HCT116 (cell line): ENCODE measurements at regions not wholly inside any gene's neighbourhood (a gene's known extent, or its start where the extent isn't known, plus 50 kb on each side); places are given as distances from the start of the nearest gene placed in this dataset.

Experiments
- ATAC-seq: fragments of 200-7000 bp; cut with Tn5 transposase; 2 replicates; pipeline ENCODE4 v1.9.1; 2020; ENCODE audit warnings: mild to moderate bottlenecking, moderate library complexity
- BruUV-seq: library from RNA; stranded (reverse); fragments of 400-500 nt; replicated peaks from 2 replicates; lab custom pipeline; 2021; lab: Mats Ljungman, UMichigan
- CTCF ChIA-PET: fragments of 300-600 bp; sonication (Branson Sonifier 250); formaldehyde crosslinking; loops from one replicate; lab custom pipeline; 2021; ENCODE audit warnings: antibody characterized with exemption; lab: Charles Lee
- POLR2A ChIA-PET: fragments of 300-600, 350-600 bp; sonication (Branson Sonifier 250); formaldehyde crosslinking; loops from one replicate; lab custom pipeline; 2021; ENCODE audit warnings: antibody characterized with exemption; lab: Charles Lee
- RAD21 ChIA-PET, 2 experiments: fragments of 300-600 bp; sonication (Branson Sonifier 250); formaldehyde crosslinking; loops; one replicate each; lab custom pipeline; 2023; ENCODE audit warnings: low total read pairs in 2 of 2; ENCODE audit not compliant: uncharacterized antibody in 2 of 2, unreplicated experiment in 2 of 2, low non-redundant PET in 1 of 2; lab: Charles Lee
- DNase-seq: peaks from one replicate; pipeline ENCODE4 v3.0.0-alpha.2; 2010; ENCODE audit warnings: low read depth, low spot score
- H2AFZ ChIP-seq: fragments of 200-600 bp; shearing (Covaris generic), sonication (generic); 2 replicates; pipeline ENCODE4 v1.6.1; 2017; ENCODE audit warnings: low read depth, mixed run types, mixed read lengths, antibody characterized with exemption, low read length; ENCODE audit not compliant: poor library complexity, severe bottlenecking
- H3K27ac ChIP-seq: 2 replicates; pipeline ENCODE4 v1.5.1; 2012; ENCODE audit warnings: low read depth, low read length
- H3K27me3 ChIP-seq: fragments of 200-600 bp; sonication (generic); 2 replicates; pipeline ENCODE4 v1.6.1; 2016; ENCODE audit warnings: mixed run types, low read length, mixed read lengths; ENCODE audit not compliant: insufficient read depth
- H3K36me3 ChIP-seq, 2 experiments: fragments of 200-500 bp in 1 of 2; fragments of 200-600 bp in 1 of 2; sonication (Bioruptor generic) in 1 of 2; sonication (generic) in 1 of 2; 2 replicates each; pipeline versions ENCODE4 v1.5.1 to v1.6.1; 2014 to 2016; ENCODE audit warnings: low read length in 2 of 2, inconsistent platforms in 1 of 2, mixed read lengths in 1 of 2, mixed run types in 1 of 2; ENCODE audit not compliant: insufficient read depth in 2 of 2, control insufficient read depth in 1 of 2
- H3K4me1 ChIP-seq, 2 experiments: fragments of 200-600 bp in 1 of 2; sonication (generic) in 1 of 2; 2 replicates each; pipeline versions ENCODE4 v1.5.1 to v1.6.1; 2012 to 2017; ENCODE audit warnings: low read length in 2 of 2, inconsistent platforms in 1 of 2, mild to moderate bottlenecking in 1 of 2, mixed read lengths in 1 of 2, mixed run types in 1 of 2, moderate library complexity in 1 of 2; ENCODE audit not compliant: insufficient read depth in 2 of 2, control insufficient read depth in 1 of 2
- H3K4me2 ChIP-seq: fragments of 200-600 bp; sonication (generic); 2 replicates; pipeline ENCODE4 v1.6.1; 2017; ENCODE audit warnings: mixed run types, low read length, mixed read lengths
- H3K4me3 ChIP-seq, 2 experiments: fragments of 200-600 bp in 1 of 2; sonication (generic) in 1 of 2; replicated peaks in 1 of 2; 2 replicates each; pipeline ENCODE4 v1.5.1; 2011 to 2016; ENCODE audit warnings: low read length in 2 of 2, control low read depth in 1 of 2, low read depth in 1 of 2, mild to moderate bottlenecking in 1 of 2, mixed read lengths in 1 of 2, mixed run types in 1 of 2
- H3K79me2 ChIP-seq: fragments of 200-600 bp; sonication (generic); 2 replicates; pipeline ENCODE4 v1.6.1; 2017; ENCODE audit warnings: mild to moderate bottlenecking, mixed run types, low read length, moderate library complexity, mixed read lengths; ENCODE audit not compliant: insufficient read depth
- H3K9ac ChIP-seq: fragments of 200-600 bp; sonication (generic); 2 replicates; pipeline ENCODE4 v1.6.1; 2016; ENCODE audit warnings: low read length, mixed read lengths
- H3K9me2 ChIP-seq: fragments of 200-600 bp; sonication (generic), shearing (Covaris generic); 2 replicates; pipeline ENCODE4 v1.6.1; 2017; ENCODE audit warnings: mixed run types, mild to moderate bottlenecking, moderate library complexity; ENCODE audit not compliant: insufficient read depth
- H3K9me3 ChIP-seq, 2 experiments: fragments of 200-500 bp in 1 of 2; fragments of 200-600 bp in 1 of 2; sonication (Bioruptor generic) in 1 of 2; sonication (generic) in 1 of 2; 2 replicates each; pipeline ENCODE4 v1.6.1; 2014 to 2017; ENCODE audit warnings: low read length in 2 of 2, mixed read lengths in 2 of 2, inconsistent platforms in 1 of 2, low read depth in 1 of 2, mild to moderate bottlenecking in 1 of 2, mixed run types in 1 of 2, moderate library complexity in 1 of 2; ENCODE audit not compliant: control insufficient read depth in 1 of 2, insufficient read depth in 1 of 2
- H4K20me1 ChIP-seq: fragments of 200-600 bp; sonication (generic), shearing (Covaris generic); 2 replicates; pipeline ENCODE4 v1.6.1; 2017; ENCODE audit warnings: mixed run types, mild to moderate bottlenecking, moderate library complexity; ENCODE audit not compliant: insufficient read depth
- CEBPB ChIP-seq: IDR thresholded peaks from 2 replicates; pipeline ENCODE4 v1.6.1; 2012; ENCODE audit warnings: low read depth
- EGR1 ChIP-seq: IDR thresholded peaks from 2 replicates; pipeline ENCODE4 v1.6.1; 2012; ENCODE audit warnings: low read depth
- ELF1 ChIP-seq: IDR thresholded peaks from 2 replicates; pipeline ENCODE4 v1.6.1; 2012; ENCODE audit warnings: low read depth, borderline replicate concordance
- JUND ChIP-seq: IDR thresholded peaks from 2 replicates; pipeline ENCODE4 v1.6.1; 2012
- POLR2A ChIP-seq: IDR thresholded peaks from 2 replicates; pipeline ENCODE4 v1.7.0; 2011; ENCODE audit warnings: borderline replicate concordance; ENCODE audit not compliant: insufficient read depth, insufficient read length; ENCODE audit errors: extremely low read depth
- RAD21 ChIP-seq: IDR thresholded peaks from 2 replicates; pipeline ENCODE4 v1.6.1; 2012; ENCODE audit warnings: low read depth, mild to moderate bottlenecking
- SP1 ChIP-seq: IDR thresholded peaks from 2 replicates; pipeline ENCODE4 v1.6.1; 2012; ENCODE audit warnings: low read depth
- SRF ChIP-seq: IDR thresholded peaks from 2 replicates; pipeline ENCODE4 v1.6.1; 2012; ENCODE audit warnings: low read depth
- TCF7L2 ChIP-seq: IDR thresholded peaks from 2 replicates; pipeline ENCODE4 v1.7.0; 2011; ENCODE audit warnings: borderline replicate concordance, inconsistent platforms; ENCODE audit not compliant: insufficient read depth, insufficient read length; ENCODE audit errors: extremely low read depth
- YY1 ChIP-seq: IDR thresholded peaks from 2 replicates; pipeline ENCODE4 v1.6.1; 2011; ENCODE audit warnings: low read length, low read depth, moderate library complexity, mild to moderate bottlenecking; ENCODE audit not compliant: insufficient replicate concordance; ENCODE audit errors: extremely low read depth
- ZFX ChIP-seq: fragments of 450-650 bp; IDR thresholded peaks from 2 replicates; pipeline ENCODE4 v1.6.1; 2017
- ZNF274 ChIP-seq: fragments of 200-500 bp; sonication (Bioruptor generic); IDR thresholded peaks from 2 replicates; pipeline ENCODE4 v1.6.1; 2014; ENCODE audit warnings: mild to moderate bottlenecking, low read depth, low read length, inconsistent platforms
- intact Hi-C: fragments of 100-400 bp; cut with micrococcal nuclease; formaldehyde crosslinking; loops from 2 replicates; pipeline ENCODE4 v1.10.0; 2022
- TF ChIP-seq, protein P1 (sequence below): IDR thresholded peaks from 2 replicates; pipeline ENCODE4 v1.6.1; 2011; ENCODE audit warnings: mild to moderate bottlenecking, low read length, moderate library complexity; ENCODE audit not compliant: insufficient replicate concordance; ENCODE audit errors: extremely low read depth
- TF ChIP-seq, protein P2 (sequence below): IDR thresholded peaks from 2 replicates; pipeline ENCODE4 v1.6.1; 2012
- TF ChIP-seq, protein P3 (sequence below), 3 experiments: fragments of 200-600 bp in 1 of 3; sonication (generic) in 1 of 3; IDR thresholded peaks in 2 of 3; conservative IDR thresholded peaks in 1 of 3; 2 replicates each; pipeline ENCODE4 v1.5.1; 2012 to 2017; ENCODE audit warnings: low read depth in 2 of 3, low read length in 2 of 3, antibody characterized with exemption in 1 of 3, borderline replicate concordance in 1 of 3, control low read depth in 1 of 3, mild to moderate bottlenecking in 1 of 3, mixed read lengths in 1 of 3, mixed run types in 1 of 3, moderate library complexity in 1 of 3; ENCODE audit not compliant: insufficient read depth in 1 of 3
- TF ChIP-seq, protein P4 (sequence below): IDR thresholded peaks from 2 replicates; pipeline ENCODE4 v1.6.1; 2012

DNA sequence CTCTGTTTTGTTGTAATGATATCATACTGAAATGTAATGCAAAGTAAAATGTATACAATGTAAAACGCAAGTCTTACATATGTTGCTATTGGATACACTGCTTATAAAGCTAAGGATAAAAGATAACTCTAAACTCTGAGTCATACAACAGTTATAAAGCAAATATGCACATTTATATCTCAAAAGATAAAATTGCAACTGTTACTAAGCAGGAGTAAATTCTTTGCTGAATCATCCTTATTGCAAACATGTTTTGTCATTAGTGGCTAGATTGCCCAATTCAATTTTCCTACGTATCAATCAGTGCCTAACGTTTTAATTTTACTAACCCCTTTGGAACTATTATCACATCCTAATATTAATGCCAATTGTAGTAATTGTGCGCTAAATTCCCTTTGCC, 762.9 kb downstream of the LTN1 start:
- Histone ChIP-seq H3K9ac (no peak overlapping the region), H3K4me3 (no peak overlapping the region), H3K4me2 (no peak overlapping the region), H3K9me3 (peaks cover 8 to 18% of the 10 kb centered on the region in 2 experiments; a peak in 3 of 4 replicates), H3K27me3 (no peaks in the 10 kb centered on the region), H3K9me2 (no peaks in the 10 kb centered on the region), H3K79me2 (no peaks in the 10 kb centered on the region), H4K20me1 (no peaks in the 10 kb centered on the region), H3K4me1 (no peaks in the 10 kb centered on the region), H3K27ac (no peak overlapping the region), H2AFZ (no peak overlapping the region), H3K36me3 (no peaks in the 10 kb centered on the region)
- CTCF ChIA-PET: no interaction called here
- no TSS peak for BruUV-seq
- intact Hi-C loops: no loop called here
- RAD21 ChIA-PET: no interaction called here
- POLR2A ChIA-PET: no interaction called here
- no peak for DNase-seq
- no peak for ATAC-seq
- TF ChIP-seq ELF1: no peak
- no peak for TF ChIP-seq RAD21
- no peak for TF ChIP-seq ZNF274
- TF ChIP-seq SP1: no peak
- no peak for TF ChIP-seq JUND
- TF ChIP-seq YY1: no peak
- TF ChIP-seq EGR1: no peak
- TF ChIP-seq ZFX: no peak
- TF ChIP-seq SRF: no peak
- TF ChIP-seq, protein P1, sequence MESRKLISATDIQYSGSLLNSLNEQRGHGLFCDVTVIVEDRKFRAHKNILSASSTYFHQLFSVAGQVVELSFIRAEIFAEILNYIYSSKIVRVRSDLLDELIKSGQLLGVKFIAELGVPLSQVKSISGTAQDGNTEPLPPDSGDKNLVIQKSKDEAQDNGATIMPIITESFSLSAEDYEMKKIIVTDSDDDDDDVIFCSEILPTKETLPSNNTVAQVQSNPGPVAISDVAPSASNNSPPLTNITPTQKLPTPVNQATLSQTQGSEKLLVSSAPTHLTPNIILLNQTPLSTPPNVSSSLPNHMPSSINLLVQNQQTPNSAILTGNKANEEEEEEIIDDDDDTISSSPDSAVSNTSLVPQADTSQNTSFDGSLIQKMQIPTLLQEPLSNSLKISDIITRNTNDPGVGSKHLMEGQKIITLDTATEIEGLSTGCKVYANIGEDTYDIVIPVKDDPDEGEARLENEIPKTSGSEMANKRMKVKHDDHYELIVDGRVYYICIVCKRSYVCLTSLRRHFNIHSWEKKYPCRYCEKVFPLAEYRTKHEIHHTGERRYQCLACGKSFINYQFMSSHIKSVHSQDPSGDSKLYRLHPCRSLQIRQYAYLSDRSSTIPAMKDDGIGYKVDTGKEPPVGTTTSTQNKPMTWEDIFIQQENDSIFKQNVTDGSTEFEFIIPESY: no peak
- no peak for TF ChIP-seq POLR2A
- TF ChIP-seq, protein P2, sequence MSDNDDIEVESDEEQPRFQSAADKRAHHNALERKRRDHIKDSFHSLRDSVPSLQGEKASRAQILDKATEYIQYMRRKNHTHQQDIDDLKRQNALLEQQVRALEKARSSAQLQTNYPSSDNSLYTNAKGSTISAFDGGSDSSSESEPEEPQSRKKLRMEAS: no peak
- TF ChIP-seq CEBPB: no peak
- TF ChIP-seq, protein P3, sequence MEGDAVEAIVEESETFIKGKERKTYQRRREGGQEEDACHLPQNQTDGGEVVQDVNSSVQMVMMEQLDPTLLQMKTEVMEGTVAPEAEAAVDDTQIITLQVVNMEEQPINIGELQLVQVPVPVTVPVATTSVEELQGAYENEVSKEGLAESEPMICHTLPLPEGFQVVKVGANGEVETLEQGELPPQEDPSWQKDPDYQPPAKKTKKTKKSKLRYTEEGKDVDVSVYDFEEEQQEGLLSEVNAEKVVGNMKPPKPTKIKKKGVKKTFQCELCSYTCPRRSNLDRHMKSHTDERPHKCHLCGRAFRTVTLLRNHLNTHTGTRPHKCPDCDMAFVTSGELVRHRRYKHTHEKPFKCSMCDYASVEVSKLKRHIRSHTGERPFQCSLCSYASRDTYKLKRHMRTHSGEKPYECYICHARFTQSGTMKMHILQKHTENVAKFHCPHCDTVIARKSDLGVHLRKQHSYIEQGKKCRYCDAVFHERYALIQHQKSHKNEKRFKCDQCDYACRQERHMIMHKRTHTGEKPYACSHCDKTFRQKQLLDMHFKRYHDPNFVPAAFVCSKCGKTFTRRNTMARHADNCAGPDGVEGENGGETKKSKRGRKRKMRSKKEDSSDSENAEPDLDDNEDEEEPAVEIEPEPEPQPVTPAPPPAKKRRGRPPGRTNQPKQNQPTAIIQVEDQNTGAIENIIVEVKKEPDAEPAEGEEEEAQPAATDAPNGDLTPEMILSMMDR (IDR thresholded peaks at IDR 0.05 in 2 of 3, conservative IDR thresholded peaks at IDR 0.05 in 1 of 3; ENCODE audit: borderline replicate concordance in 1 of 3, insufficient read depth in 1 of 3, low read depth in 2 of 3, low read length in 2 of 3): no peak
- no peak for TF ChIP-seq TCF7L2
- TF ChIP-seq, protein P4, sequence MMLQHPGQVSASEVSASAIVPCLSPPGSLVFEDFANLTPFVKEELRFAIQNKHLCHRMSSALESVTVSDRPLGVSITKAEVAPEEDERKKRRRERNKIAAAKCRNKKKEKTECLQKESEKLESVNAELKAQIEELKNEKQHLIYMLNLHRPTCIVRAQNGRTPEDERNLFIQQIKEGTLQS: no peak
